CD14-positive monocyte (primary cell): ENCODE measurements at regions not wholly inside any gene's neighbourhood (a gene's known extent, or its start where the extent isn't known, plus 50 kb on each side); places are given as distances from the start of the nearest gene placed in this dataset.

Source experiments
- DNase-seq, 3 donors: peaks; one replicate each; pipeline ENCODE4 v3.0.0-alpha.2; 2011 to 2022
- H2AFZ ChIP-seq: 2 replicates; pipeline ENCODE4 v1.6.0; 2012; ENCODE audit warnings: mild to moderate bottlenecking, low read depth, low read length, inconsistent platforms; ENCODE audit not compliant: insufficient read depth, poor library complexity, severe bottlenecking
- H3K27ac ChIP-seq, 2 donors: 1 replicate in 1 of 2; 2 replicates in 1 of 2; pipeline ENCODE4 v1.5.1; 2012 to 2013; ENCODE audit warnings: low read length in 2 of 2, control low read depth in 1 of 2, inconsistent platforms in 1 of 2, low read depth in 1 of 2, mild to moderate bottlenecking in 1 of 2
- H3K27me3 ChIP-seq, 2 donors: one replicate each; pipeline versions ENCODE4 v1.6.0 to v1.6.1; 2011 to 2013; ENCODE audit warnings: low read length in 2 of 2; ENCODE audit not compliant: control insufficient read depth in 2 of 2, insufficient read depth in 2 of 2
- H3K36me3 ChIP-seq, 2 donors: replicated peaks in 1 of 2; 1 replicate in 1 of 2; 2 replicates in 1 of 2; pipeline versions ENCODE4 v1.5.1 to v1.6.1; 2012 to 2013; ENCODE audit warnings: low read length in 2 of 2, control low read depth in 1 of 2, inconsistent platforms in 1 of 2, mild to moderate bottlenecking in 1 of 2; ENCODE audit not compliant: insufficient read depth in 2 of 2, control insufficient read depth in 1 of 2
- H3K4me1 ChIP-seq, 2 donors: 1 replicate in 1 of 2; 2 replicates in 1 of 2; pipeline versions ENCODE4 v1.5.1 to v1.6.1; 2012 to 2013; ENCODE audit warnings: low read length in 2 of 2, control low read depth in 1 of 2, inconsistent platforms in 1 of 2, mild to moderate bottlenecking in 1 of 2, moderate library complexity in 1 of 2; ENCODE audit not compliant: insufficient read depth in 2 of 2, control insufficient read depth in 1 of 2
- H3K4me2 ChIP-seq: replicated peaks from 2 replicates; pipeline ENCODE3; 2012; ENCODE audit warnings: low read length, moderate library complexity, mild to moderate bottlenecking; ENCODE audit not compliant: poor library complexity, severe bottlenecking; ENCODE audit errors: extremely low read depth
- H3K4me3 ChIP-seq, 3 experiments: fragments of 200-600 bp in 1 of 3; sonication (generic) in 1 of 3; replicated peaks in 1 of 3; 1 replicate in 2 of 3; 2 replicates in 1 of 3; pipeline ENCODE4 v1.5.1; 2011 to 2013; ENCODE audit warnings: low read length in 3 of 3, mild to moderate bottlenecking in 3 of 3, control low read depth in 2 of 3, low read depth in 2 of 3, inconsistent platforms in 1 of 3, moderate library complexity in 1 of 3
- H3K79me2 ChIP-seq: 2 replicates; pipeline ENCODE4 v1.6.0; 2012; ENCODE audit warnings: mild to moderate bottlenecking, control low read depth, inconsistent platforms, low read length, moderate library complexity; ENCODE audit not compliant: insufficient read depth
- H3K9ac ChIP-seq: 2 replicates; pipeline ENCODE4 v1.6.0; 2017; ENCODE audit warnings: low read length, mild to moderate bottlenecking; ENCODE audit not compliant: insufficient read depth, poor library complexity, severe bottlenecking
- H3K9me3 ChIP-seq, 2 donors: replicated peaks in 1 of 2; 1 replicate in 1 of 2; 2 replicates in 1 of 2; pipeline versions ENCODE4 v1.5.1 to v1.6.1; 2012 to 2013; ENCODE audit warnings: low read length in 2 of 2, control low read depth in 1 of 2; ENCODE audit not compliant: control insufficient read depth in 1 of 2, insufficient read depth in 1 of 2
- H4K20me1 ChIP-seq: 2 replicates; pipeline ENCODE4 v1.6.0; 2012; ENCODE audit warnings: mild to moderate bottlenecking, low read length, control low read depth, moderate library complexity; ENCODE audit not compliant: insufficient read depth
- H3K27ac Mint-ChIP-seq, 7 donors: one replicate each; pipeline ENCODE4 v1.8.0; 2020; ENCODE audit warnings: mild to moderate bottlenecking in 7 of 7, mixed read lengths in 7 of 7, moderate library complexity in 6 of 7, inconsistent platforms in 2 of 7
- H3K27me3 Mint-ChIP-seq, 3 donors: one replicate each; pipeline ENCODE4 v1.8.0; 2021 to 2022; ENCODE audit warnings: low read depth in 3 of 3, mild to moderate bottlenecking in 3 of 3, mixed read lengths in 3 of 3, moderate library complexity in 3 of 3, inconsistent platforms in 1 of 3
- H3K36me3 Mint-ChIP-seq, 2 donors: one replicate each; pipeline ENCODE4 v1.8.0; 2020; ENCODE audit warnings: mixed read lengths in 2 of 2, inconsistent platforms in 1 of 2, mild to moderate bottlenecking in 1 of 2
- H3K4me1 Mint-ChIP-seq: one replicate; pipeline ENCODE4 v1.8.0; 2020; ENCODE audit warnings: mild to moderate bottlenecking, mixed read lengths
- H3K4me3 Mint-ChIP-seq, 2 donors: one replicate each; pipeline ENCODE4 v1.8.0; 2020; ENCODE audit warnings: mild to moderate bottlenecking in 2 of 2, mixed read lengths in 2 of 2, moderate library complexity in 1 of 2
- H3K9me3 Mint-ChIP-seq, 7 donors: one replicate each; pipeline ENCODE4 v1.8.0; 2020 to 2022; ENCODE audit warnings: mixed read lengths in 7 of 7, mild to moderate bottlenecking in 6 of 7, moderate library complexity in 6 of 7, inconsistent platforms in 2 of 7
- CTCF ChIP-seq: fragments of 200-600 bp; IDR thresholded peaks from one replicate; pipeline ENCODE4 v1.8.0; 2022; ENCODE audit warnings: antibody characterized with exemption, mild to moderate bottlenecking
- WGBS: methylation state at CpG from one replicate; pipeline ENCODE4 v1.1.5; 2013; ENCODE audit warnings: missing lambda C conversion rate; ENCODE audit not compliant: insufficient coverage; 5-methylcytosine and 5-hydroxymethylcytosine counted together
- intact Hi-C, 2 donors: fragments of 100-400 bp; cut with micrococcal nuclease; formaldehyde crosslinking; loops; one replicate each; pipeline versions ENCODE4 v1.15.0 to v1.15.1; 2023

- Mint-ChIP-seq H3K4me3 (no peak overlapping the region), H3K36me3 (no peaks in the 10 kb centered on the region), H3K4me1 (no peaks in the 10 kb centered on the region), H3K27ac (no peak overlapping the region), H3K27me3 (peaks cover 0 to 2% (median 0%) of the 10 kb centered on the region in 3 donors), H3K9me3 (peaks cover 0 to 7% (median 4%) of the 10 kb centered on the region in 7 donors)
- Histone ChIP-seq H2AFZ (no peak overlapping the region), H3K4me3 (no peak overlapping the region), H3K27me3 (no peaks in the 10 kb centered on the region), H3K4me1 (no peaks in the 10 kb centered on the region), H3K36me3 (no peaks in the 10 kb centered on the region), H4K20me1 (no peaks in the 10 kb centered on the region), H3K79me2 (no peaks in the 10 kb centered on the region), H3K4me2 (no peak overlapping the region), H3K9ac (no peak overlapping the region), H3K27ac (no peak overlapping the region), H3K9me3 (no peaks in the 10 kb centered on the region)
- intact Hi-C loops, result no loop called here
- DNase-seq, result no peak
- no CpG with 5 or more reads among the region's 4 CpGs for WGBS
- TF ChIP-seq CTCF, result no peak
Observed at GRCh38 chr10:57979491-57979890, 288.2 kb downstream of the IPMK start.

- Mint-ChIP-seq H3K9me3 (peaks cover 0 to 7% (median 4%) of the 10 kb centered on the region in 7 donors), H3K4me1 (no peaks in the 10 kb centered on the region), H3K36me3 (no peaks in the 10 kb centered on the region), H3K27ac (no peak overlapping the region), H3K4me3 (no peak overlapping the region), H3K27me3 (peaks cover 0 to 3% (median 0%) of the 10 kb centered on the region in 3 donors)
- intact Hi-C loops, result no loop called here
- no peaks in the 10 kb centered on the region for H3K4me1 ChIP-seq
- H3K9me3 ChIP-seq, result no peaks in the 10 kb centered on the region
- H3K36me3 ChIP-seq, result no peaks in the 10 kb centered on the region
- DNase-seq, result no peak
- H4K20me1 ChIP-seq, result no peaks in the 10 kb centered on the region
- H3K79me2 ChIP-seq, result no peaks in the 10 kb centered on the region
- no peak overlapping the region for H2AFZ ChIP-seq
- H3K4me3 ChIP-seq, result no peak overlapping the region
- H3K27ac ChIP-seq, result no peak overlapping the region
- no peak overlapping the region for H3K4me2 ChIP-seq
- WGBS, result no CpG with 5 or more reads among the region's 1 CpG
- no peak for TF ChIP-seq CTCF
- no peaks in the 10 kb centered on the region for H3K27me3 ChIP-seq
- no peak overlapping the region for H3K9ac ChIP-seq
Observed at GRCh38 chr10:57977262-57977661, 290.4 kb downstream of the IPMK start.
